ENCODE measurements at regions not wholly inside any gene's neighbourhood (a gene's known extent, or its start where the extent isn't known, plus 50 kb on each side); places are given as distances from the start of the nearest gene placed in this dataset.

DNA sequence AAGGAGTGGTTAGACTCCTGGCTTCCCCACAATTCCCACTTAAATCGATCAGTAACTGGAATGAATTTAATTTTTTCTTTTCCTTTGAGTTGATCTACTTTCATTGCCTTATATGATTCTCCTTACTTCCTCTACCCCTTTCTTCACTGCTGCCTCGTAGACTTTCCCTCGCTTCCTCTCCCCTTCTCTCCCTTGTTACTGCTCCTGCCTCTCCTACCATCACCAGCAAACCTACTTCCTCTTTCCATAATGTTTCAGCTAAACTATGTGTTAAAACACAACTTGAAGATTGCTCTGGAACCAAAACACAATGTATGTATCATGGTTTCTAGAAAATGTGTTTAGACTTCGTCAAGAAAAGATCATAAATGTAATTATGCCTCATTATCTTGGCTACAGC, 132.0 kb upstream of the TET2 start:
- no peak for TF ChIP-seq HDGF (IDR thresholded peaks at IDR 0.05; ENCODE audit: borderline replicate concordance)
- TF ChIP-seq FOXK2 (IDR thresholded peaks at IDR 0.05): no peak
- no peak for TF ChIP-seq ARNT (IDR thresholded peaks at IDR 0.05)
- TF ChIP-seq FOXM1 (IDR thresholded peaks at IDR 0.05; ENCODE audit: borderline replicate concordance): no peak
- no peak for TF ChIP-seq CTBP1 (IDR thresholded peaks at IDR 0.05; ENCODE audit: borderline replicate concordance)
- TF ChIP-seq NFRKB (IDR thresholded peaks at IDR 0.05): no peak
- CTCF ChIA-PET: interaction anchor here (0.7 kb wide), 1 partner anchor 173 kb away, joined by 7 read pairs; no protein-coding TSS in a partner anchor
- POLR2A ChIA-PET: no interaction called here
- no peak for DNase-seq (ENCODE audit: extremely low spot score)

GRCh38 chr4:105015750-105016149, 130.9 kb upstream of the TET2 start:
- CTCF ChIA-PET: no interaction called here
- no peak for TF ChIP-seq LEF1 (IDR thresholded peaks at IDR 0.05; ENCODE audit: borderline replicate concordance)
- no peak for TF ChIP-seq FOXM1 (IDR thresholded peaks at IDR 0.05; ENCODE audit: borderline replicate concordance)
- TF ChIP-seq FOXK2 (IDR thresholded peaks at IDR 0.05): no peak
- TF ChIP-seq ARNT (IDR thresholded peaks at IDR 0.05): no peak
- TF ChIP-seq ZNF384 (IDR thresholded peaks at IDR 0.05): no peak
- no peak for TF ChIP-seq L3MBTL2 (conservative IDR thresholded peaks at IDR 0.05)
- TF ChIP-seq ELF4 (IDR thresholded peaks at IDR 0.05): no peak
- TF ChIP-seq SUZ12 (IDR thresholded peaks at IDR 0.05): no peak
- no peak for TF ChIP-seq SP1 (IDR thresholded peaks at IDR 0.05)
- no peak for TF ChIP-seq HDGF (IDR thresholded peaks at IDR 0.05; ENCODE audit: borderline replicate concordance)
- TF ChIP-seq NFRKB (IDR thresholded peaks at IDR 0.05): no peak
- TF ChIP-seq CTBP1 (IDR thresholded peaks at IDR 0.05; ENCODE audit: borderline replicate concordance): no peak
- no peak for TF ChIP-seq FOXA1 (IDR thresholded peaks at IDR 0.05)
- no peak for TF ChIP-seq BHLHE40 (IDR thresholded peaks at IDR 0.05; ENCODE audit: borderline replicate concordance)
- no peak for TF ChIP-seq TARDBP (IDR thresholded peaks at IDR 0.05)
- TF ChIP-seq, protein P1, sequence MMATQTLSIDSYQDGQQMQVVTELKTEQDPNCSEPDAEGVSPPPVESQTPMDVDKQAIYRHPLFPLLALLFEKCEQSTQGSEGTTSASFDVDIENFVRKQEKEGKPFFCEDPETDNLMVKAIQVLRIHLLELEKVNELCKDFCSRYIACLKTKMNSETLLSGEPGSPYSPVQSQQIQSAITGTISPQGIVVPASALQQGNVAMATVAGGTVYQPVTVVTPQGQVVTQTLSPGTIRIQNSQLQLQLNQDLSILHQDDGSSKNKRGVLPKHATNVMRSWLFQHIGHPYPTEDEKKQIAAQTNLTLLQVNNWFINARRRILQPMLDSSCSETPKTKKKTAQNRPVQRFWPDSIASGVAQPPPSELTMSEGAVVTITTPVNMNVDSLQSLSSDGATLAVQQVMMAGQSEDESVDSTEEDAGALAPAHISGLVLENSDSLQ (IDR thresholded peaks at IDR 0.05): no peak
- POLR2A ChIA-PET: no interaction called here
- no peak for DNase-seq (ENCODE audit: extremely low spot score)

GRCh38 chr4:105022811-105023667, 123.6 kb upstream of the TET2 start:
- POLR2A ChIA-PET: no interaction called here
- DNase-seq (ENCODE audit: extremely low spot score): no peak
- CTCF ChIA-PET: interaction anchor here (0.5 kb wide), 1 partner anchor 10 kb away, joined by 3 read pairs; no protein-coding TSS in a partner anchor
- TF ChIP-seq L3MBTL2 (conservative IDR thresholded peaks at IDR 0.05) (no peak), NFRKB (IDR thresholded peaks at IDR 0.05) (no peak), TARDBP (IDR thresholded peaks at IDR 0.05) (no peak), SUZ12 (IDR thresholded peaks at IDR 0.05) (no peak), FOXK2 (IDR thresholded peaks at IDR 0.05) (no peak), FOXA1 (IDR thresholded peaks at IDR 0.05) (no peak), HDGF (IDR thresholded peaks at IDR 0.05; ENCODE audit: borderline replicate concordance) (no peak), BHLHE40 (IDR thresholded peaks at IDR 0.05; ENCODE audit: borderline replicate concordance) (no peak), CTBP1 (IDR thresholded peaks at IDR 0.05; ENCODE audit: borderline replicate concordance) (no peak), FOXM1 (IDR thresholded peaks at IDR 0.05; ENCODE audit: borderline replicate concordance) (no peak), ELF4 (IDR thresholded peaks at IDR 0.05) (no peak), LEF1 (IDR thresholded peaks at IDR 0.05; ENCODE audit: borderline replicate concordance) (no peak), ARNT (IDR thresholded peaks at IDR 0.05) (no peak)
- TF ChIP-seq, protein P1 (IDR thresholded peaks at IDR 0.05): no peak

DNA sequence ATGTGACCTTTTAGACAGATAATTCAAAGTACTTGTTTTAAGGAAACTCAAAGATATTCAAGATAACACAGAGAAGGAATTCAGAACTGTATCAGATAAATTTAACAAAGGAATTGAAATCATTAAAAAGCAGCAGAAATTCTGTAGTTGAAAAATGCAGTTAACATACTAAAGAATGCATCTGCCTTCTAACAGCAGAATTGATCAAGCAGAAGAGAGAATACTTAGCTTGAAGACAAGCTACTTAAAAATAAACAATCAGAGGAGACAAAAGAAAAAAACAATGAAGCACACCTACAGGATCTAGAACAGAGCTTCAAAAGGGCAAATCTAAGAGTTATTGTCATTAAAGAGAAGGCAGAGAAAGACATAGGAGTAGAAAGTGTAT, 123.0 kb upstream of the TET2 start:
- ChIA-PET CTCF (no interaction called here), POLR2A (no interaction called here)
- no peak for TF ChIP-seq ELF4 (IDR thresholded peaks at IDR 0.05)
- no peak for TF ChIP-seq TARDBP (IDR thresholded peaks at IDR 0.05)
- TF ChIP-seq FOXA1 (IDR thresholded peaks at IDR 0.05): no peak
- no peak for TF ChIP-seq L3MBTL2 (conservative IDR thresholded peaks at IDR 0.05)
- no peak for TF ChIP-seq BHLHE40 (IDR thresholded peaks at IDR 0.05; ENCODE audit: borderline replicate concordance)
- TF ChIP-seq HDGF (IDR thresholded peaks at IDR 0.05; ENCODE audit: borderline replicate concordance): no peak
- no peak for DNase-seq (ENCODE audit: extremely low spot score)

DNA sequence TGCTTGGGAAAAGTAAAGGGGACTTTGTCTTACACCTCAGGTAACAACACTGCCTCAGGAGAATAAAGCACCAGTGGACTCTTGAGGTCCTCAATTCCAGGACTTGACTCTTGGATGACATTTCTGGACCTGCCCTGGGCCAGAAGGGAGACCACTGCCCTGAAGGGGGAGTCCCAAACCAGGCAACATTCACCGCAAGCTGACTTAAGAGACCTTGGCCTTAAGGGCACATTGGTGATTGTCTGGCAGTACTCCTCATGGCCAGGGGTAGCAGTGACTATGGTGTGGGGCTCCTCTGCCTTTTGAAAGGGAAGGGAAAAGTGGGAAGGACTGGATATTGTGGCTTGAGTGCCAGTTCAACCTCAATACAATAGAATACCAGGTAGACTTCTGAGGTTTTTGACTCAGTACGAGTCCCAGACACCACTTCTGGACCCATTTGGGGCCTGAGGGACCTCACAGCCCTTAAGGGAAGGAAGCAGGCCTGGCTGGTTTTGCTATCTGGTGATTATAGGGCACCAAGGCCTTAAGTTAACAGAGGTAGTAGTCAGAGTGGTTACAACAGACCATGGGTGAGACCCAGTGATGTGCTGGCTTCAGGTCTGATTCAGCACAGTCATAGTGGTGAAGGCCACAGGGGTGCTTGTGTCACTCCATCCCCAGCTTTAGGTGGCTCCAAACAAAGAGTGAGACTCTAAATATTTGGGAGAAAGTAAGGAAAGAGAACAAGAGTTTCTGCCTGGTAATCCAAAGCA, 121.2 kb upstream of the TET2 start:
- no peak for DNase-seq (ENCODE audit: extremely low spot score)
- POLR2A ChIA-PET: no interaction called here
- TF ChIP-seq BHLHE40 (IDR thresholded peaks at IDR 0.05; ENCODE audit: borderline replicate concordance): no peak
- no peak for TF ChIP-seq FOXA1 (IDR thresholded peaks at IDR 0.05)
- TF ChIP-seq NFRKB (IDR thresholded peaks at IDR 0.05): no peak
- TF ChIP-seq FOXM1 (IDR thresholded peaks at IDR 0.05; ENCODE audit: borderline replicate concordance): no peak
- no peak for TF ChIP-seq ELF4 (IDR thresholded peaks at IDR 0.05)
- TF ChIP-seq ARNT (IDR thresholded peaks at IDR 0.05): no peak
- TF ChIP-seq SP1 (IDR thresholded peaks at IDR 0.05): no peak
- no peak for TF ChIP-seq TARDBP (IDR thresholded peaks at IDR 0.05)
- TF ChIP-seq FOXK2 (IDR thresholded peaks at IDR 0.05): no peak
- TF ChIP-seq ZNF384 (IDR thresholded peaks at IDR 0.05): no peak
- no peak for TF ChIP-seq L3MBTL2 (conservative IDR thresholded peaks at IDR 0.05)
- no peak for TF ChIP-seq HDGF (IDR thresholded peaks at IDR 0.05; ENCODE audit: borderline replicate concordance)
- no peak for TF ChIP-seq CTBP1 (IDR thresholded peaks at IDR 0.05; ENCODE audit: borderline replicate concordance)
- CTCF ChIA-PET: no interaction called here

- DNase-seq (ENCODE audit: extremely low spot score): no peak
- TF ChIP-seq BHLHE40 (IDR thresholded peaks at IDR 0.05; ENCODE audit: borderline replicate concordance) (no peak), ZNF384 (IDR thresholded peaks at IDR 0.05) (no peak), ELF4 (IDR thresholded peaks at IDR 0.05) (no peak), FOXM1 (IDR thresholded peaks at IDR 0.05; ENCODE audit: borderline replicate concordance) (no peak), CTBP1 (IDR thresholded peaks at IDR 0.05; ENCODE audit: borderline replicate concordance) (no peak), HDGF (IDR thresholded peaks at IDR 0.05; ENCODE audit: borderline replicate concordance) (no peak), L3MBTL2 (conservative IDR thresholded peaks at IDR 0.05) (no peak), FOXK2 (IDR thresholded peaks at IDR 0.05) (no peak), ARNT (IDR thresholded peaks at IDR 0.05) (no peak), NFRKB (IDR thresholded peaks at IDR 0.05) (no peak), TARDBP (IDR thresholded peaks at IDR 0.05) (no peak)
- TF ChIP-seq, protein P1 (IDR thresholded peaks at IDR 0.05): no peak
- CTCF ChIA-PET: no interaction called here
- POLR2A ChIA-PET: no interaction called here
Measured at GRCh38 chr4:105036991-105037390, 109.7 kb upstream of the TET2 start.

Measured in HEK293T (cell line).